Lung (tissue), 11 donors: ENCODE measurements at regions not wholly inside any gene's neighbourhood (a gene's known extent, or its start where the extent isn't known, plus 50 kb on each side); places are given as distances from the start of the nearest gene placed in this dataset.

Source experiments
- ATAC-seq: fragments of 200-7000 bp; cut with Tn5 transposase; one replicate; pipeline ENCODE4 v1.9.1; 2020; ENCODE audit warnings: moderate number of reproducible peaks; ENCODE audit not compliant: insufficient read depth, low FRiP score
- DNase-seq, 3 donors: peaks; one replicate each; pipeline ENCODE4 v3.0.0-alpha.2; 2013 to 2017
- H3K27ac ChIP-seq, 2 donors: one replicate each; pipeline ENCODE4 v1.5.1; 2013; ENCODE audit warnings: mild to moderate bottlenecking in 2 of 2, moderate library complexity in 2 of 2, control low read depth in 1 of 2, inconsistent platforms in 1 of 2, low read depth in 1 of 2, low read length in 1 of 2
- H3K27me3 ChIP-seq, 3 donors: one replicate each; pipeline ENCODE4 v1.5.1; 2013; ENCODE audit warnings: low read length in 2 of 3; ENCODE audit not compliant: control insufficient read depth in 3 of 3, insufficient read depth in 3 of 3
- H3K36me3 ChIP-seq, 4 donors: one replicate each; pipeline ENCODE4 v1.5.1; 2013; ENCODE audit warnings: low read length in 4 of 4, mild to moderate bottlenecking in 1 of 4, moderate library complexity in 1 of 4; ENCODE audit not compliant: control insufficient read depth in 4 of 4, insufficient read depth in 4 of 4
- H3K4me1 ChIP-seq, 5 donors: one replicate each; pipeline ENCODE4 v1.5.1; 2013; ENCODE audit warnings: low read length in 5 of 5, mild to moderate bottlenecking in 2 of 5, moderate library complexity in 1 of 5; ENCODE audit not compliant: control insufficient read depth in 5 of 5, insufficient read depth in 5 of 5
- H3K4me3 ChIP-seq: one replicate; pipeline ENCODE4 v1.5.1; 2013; ENCODE audit warnings: mild to moderate bottlenecking, control low read depth, moderate library complexity
- H3K9ac ChIP-seq, 2 donors: one replicate each; pipeline ENCODE4 v1.5.1; 2013; ENCODE audit warnings: low read length in 2 of 2, control low read depth in 1 of 2; ENCODE audit not compliant: insufficient read depth in 1 of 2
- H3K9me3 ChIP-seq, 4 donors: one replicate each; pipeline ENCODE4 v1.5.1; 2013; ENCODE audit warnings: low read length in 3 of 4, mild to moderate bottlenecking in 1 of 4, moderate library complexity in 1 of 4; ENCODE audit not compliant: control insufficient read depth in 4 of 4, insufficient read depth in 3 of 4
- CTCF ChIP-seq: IDR thresholded peaks from 2 replicates; pipeline ENCODE4 v1.5.1; 2012; ENCODE audit warnings: mild to moderate bottlenecking; ENCODE audit errors: control extremely low read depth, extremely low read depth
- WGBS, 2 donors: extraction: QIAGEN DNeasy Blood & Tissue Kit; methylation state at CpG; one replicate each; pipeline ENCODE4 v1.1.7; 2013; 5-methylcytosine and 5-hydroxymethylcytosine counted together
- donor health status: control.
- donor health status: control.
- donor health status: Bipolar disorder and iron deficiency.
- donor health status: healthy.
- donor health status: DM: yes; HTN: yes; CAD: no.

- DNase-seq (peak in 2 of 3 donors; percentile 52 to 59), ATAC-seq (no peak)
- H3K9me3 ChIP-seq: peaks cover 0 to 21% (median 0%) of the 10 kb centered on the region in 4 donors
- no peaks in the 10 kb centered on the region for H3K27me3 ChIP-seq
- no peaks in the 10 kb centered on the region for H3K36me3 ChIP-seq
- H3K4me3 ChIP-seq: no peak overlapping the region
- no peak for TF ChIP-seq CTCF
- no peak overlapping the region for H3K27ac ChIP-seq
- 40 to 49% methylated on average over 23 to 26 of the region's 26 CpGs for WGBS, 2 donors
- H3K9ac ChIP-seq: no peak overlapping the region
- peaks cover 0 to 32% (median 4%) of the 10 kb centered on the region in 5 donors for H3K4me1 ChIP-seq
Measured at GRCh38 chr14:104383088-104383995, 196.2 kb upstream of the C14orf180 start.

GRCh38 chr14:104383996-104384775 is 195.4 kb upstream of the C14orf180 start:
- Histone ChIP-seq H3K4me3 (no peak overlapping the region), H3K36me3 (no peaks in the 10 kb centered on the region), H3K27ac (no peak overlapping the region), H3K9ac (no peak overlapping the region), H3K4me1 (peaks cover 0 to 32% (median 4%) of the 10 kb centered on the region in 5 donors), H3K27me3 (no peaks in the 10 kb centered on the region), H3K9me3 (peaks cover 0 to 21% (median 0%) of the 10 kb centered on the region in 4 donors)
- ATAC-seq (no peak), DNase-seq (peak; percentile 88 to 94 (median 91))
- 43 to 47% methylated on average over 19 of the region's 19 CpGs for WGBS, 2 donors
- TF ChIP-seq CTCF: no peak

GRCh38 chr14:104384776-104385071 is 194.8 kb upstream of the C14orf180 start:
- H3K4me3 ChIP-seq: no peak overlapping the region
- H3K9me3 ChIP-seq: peaks cover 0 to 17% (median 0%) of the 10 kb centered on the region in 4 donors
- no peaks in the 10 kb centered on the region for H3K27me3 ChIP-seq
- DNase-seq (no peak), ATAC-seq (no peak)
- H3K9ac ChIP-seq: no peak overlapping the region
- no peak overlapping the region for H3K27ac ChIP-seq
- no peak for TF ChIP-seq CTCF
- no peaks in the 10 kb centered on the region for H3K36me3 ChIP-seq
- H3K4me1 ChIP-seq: peaks cover 0 to 32% (median 8%) of the 10 kb centered on the region in 5 donors
- 84 to 89% methylated on average over 6 of the region's 6 CpGs for WGBS, 2 donors
